Stimulated activated naive CD8-positive, alpha-beta T cell treated with anti-CD3 and anti-CD28 coated beads, Interleukin-15, Interleukin-2, amounts not matched to agents 100 U/mL and 50 U/mL, for 24 hours (primary cell): ENCODE measurements at regions not wholly inside any gene's neighbourhood (a gene's known extent, or its start where the extent isn't known, plus 50 kb on each side); places are given as distances from the start of the nearest gene placed in this dataset.

Experiments
- ATAC-seq: fragments of 150-1000 bp; cut with Tn5 transposase; one replicate; pipeline ENCODE4 v1.10.0; 2021
- DNase-seq: peaks from one replicate; pipeline ENCODE4 v3.0.0; 2021

DNA sequence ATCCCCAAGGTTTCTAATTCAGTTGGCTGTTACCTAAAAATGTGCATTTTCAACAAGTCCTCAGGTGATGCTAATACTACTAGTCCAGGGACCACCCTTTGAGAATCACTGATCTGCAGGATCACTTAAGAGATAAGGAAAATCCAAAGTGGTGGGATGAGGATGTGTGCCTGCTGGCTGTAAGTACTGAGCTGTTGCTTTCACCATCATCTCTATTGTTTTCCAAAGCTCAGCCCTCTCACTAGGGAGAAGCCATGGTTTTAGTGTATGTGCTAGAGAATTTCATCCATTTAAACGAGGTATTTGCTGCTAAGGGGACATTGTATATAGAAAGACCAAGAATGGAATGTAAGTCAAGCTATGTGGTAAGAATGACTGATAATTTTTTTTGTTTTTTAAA is 202.3 kb downstream of the KIF21A start:
- DNase-seq (no peak), ATAC-seq (no peak)

DNA sequence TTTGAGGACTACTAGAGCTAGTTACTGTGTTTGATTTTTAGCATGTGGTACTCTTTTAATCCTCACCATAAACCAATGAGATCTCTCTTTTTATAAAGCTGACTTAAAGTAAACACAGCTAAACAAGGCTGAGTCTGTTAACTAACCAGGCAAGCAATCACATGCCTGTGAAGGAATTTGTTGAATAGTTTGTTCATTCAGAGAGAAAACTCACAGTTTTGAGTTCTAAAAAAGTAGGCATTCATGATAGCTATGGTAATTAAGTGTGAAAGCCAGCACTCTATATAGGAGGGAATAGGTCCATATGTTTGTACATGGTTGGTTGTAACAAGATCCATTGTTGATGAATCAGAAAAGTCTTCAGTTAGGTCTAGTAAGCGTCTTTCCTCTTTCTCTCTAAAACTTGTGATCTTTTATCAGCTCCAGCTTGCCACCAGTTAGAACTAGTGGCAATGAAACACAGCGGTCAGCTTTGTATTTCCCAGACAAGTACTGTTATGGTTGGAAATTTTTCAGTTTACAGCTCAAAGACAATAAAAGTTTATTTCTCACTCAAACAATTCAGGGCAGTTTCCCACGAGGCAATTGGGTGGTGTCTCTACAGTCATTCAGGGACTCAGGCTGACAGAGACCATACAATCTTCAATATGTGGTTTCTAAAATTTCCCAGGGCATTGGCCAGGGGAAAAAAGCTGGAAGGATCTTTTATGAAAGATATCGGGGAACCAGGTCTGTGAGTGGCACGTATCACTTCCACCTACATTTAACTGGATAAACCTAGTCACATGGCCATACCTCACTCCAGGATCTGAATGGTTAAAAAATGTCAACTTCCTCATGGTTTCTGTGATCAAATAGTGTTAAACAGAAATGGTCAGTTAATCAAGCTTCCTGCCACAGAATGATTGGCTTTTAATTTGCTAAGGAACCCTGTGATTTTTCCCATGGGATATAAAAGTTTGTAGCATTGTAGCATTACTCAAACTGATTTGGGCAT is 203.1 kb downstream of the KIF21A start:
- DNase-seq (no peak), ATAC-seq (no peak)

DNA sequence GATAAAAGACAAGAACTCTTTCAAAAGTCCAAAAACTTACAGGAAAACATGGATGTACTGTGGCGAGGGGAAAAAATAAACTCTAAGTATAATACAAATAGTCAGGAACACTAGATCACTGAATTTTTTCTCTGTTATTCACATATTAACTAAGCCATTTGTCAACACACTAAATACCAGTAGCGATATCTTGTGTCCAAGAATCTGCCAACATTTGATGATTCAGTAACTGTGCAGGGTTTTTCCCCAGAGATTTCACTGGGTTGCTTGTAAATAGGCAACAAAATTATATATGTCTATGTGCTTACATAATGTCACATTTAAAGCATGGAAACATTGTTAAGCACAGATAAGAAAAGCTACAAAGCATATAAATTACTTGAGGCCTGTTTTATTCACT is 205.9 kb downstream of the KIF21A start:
- no peak for ATAC-seq
- no peak for DNase-seq

DNA sequence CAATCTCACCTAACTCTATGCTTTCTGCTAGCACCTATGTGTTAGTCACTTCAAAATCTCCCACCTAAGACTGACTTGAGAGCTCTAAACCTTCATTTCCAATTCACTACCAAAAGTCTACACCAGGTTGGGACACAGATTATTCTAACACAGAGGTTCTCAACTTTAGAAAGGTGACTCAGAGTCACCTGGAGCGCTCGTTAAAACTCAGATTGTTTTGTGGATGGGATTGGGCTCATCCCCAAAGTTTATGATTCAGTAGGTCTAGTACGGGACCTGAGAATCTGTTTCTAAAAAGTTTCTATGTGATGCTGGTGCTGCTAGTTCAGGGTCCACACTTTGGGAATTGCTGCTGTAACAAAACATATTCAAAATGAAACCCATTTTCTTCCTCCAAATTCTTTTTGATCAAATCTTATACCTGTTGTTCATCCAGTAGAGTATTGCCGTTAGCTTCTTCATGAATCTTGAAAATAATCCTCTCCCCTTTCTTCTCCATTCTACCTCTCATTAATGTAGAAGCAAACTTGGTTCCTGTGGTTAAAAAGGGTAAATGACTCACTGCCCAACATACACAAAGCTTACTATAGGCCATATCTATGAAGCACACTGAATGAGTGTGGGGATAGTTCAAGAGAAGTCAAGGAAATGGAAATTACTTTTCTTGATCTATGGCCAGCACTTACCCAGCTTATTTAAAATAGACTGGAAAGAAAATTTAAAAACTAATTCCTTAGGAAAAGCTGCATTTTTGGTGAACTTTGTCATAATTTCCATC is 206.7 kb downstream of the KIF21A start:
- ATAC-seq (no peak), DNase-seq (no peak)

DNA sequence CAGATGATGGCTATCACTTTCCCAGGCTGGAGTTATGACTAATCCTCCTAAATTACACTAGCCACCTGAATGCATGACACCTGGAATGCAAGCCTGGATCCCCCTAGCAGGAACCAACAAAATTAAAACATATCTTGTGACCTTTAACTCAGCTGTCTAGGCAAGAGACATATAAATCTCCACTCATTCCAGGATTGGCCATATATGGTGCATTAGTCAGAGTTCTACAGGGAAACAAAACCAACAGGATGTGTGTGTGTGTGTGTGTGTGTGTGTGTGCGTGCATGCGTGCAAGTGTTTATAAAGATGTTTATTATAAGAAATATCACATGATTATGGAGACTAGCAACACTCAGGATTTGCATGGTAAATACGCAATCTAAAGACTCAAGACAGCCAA is 212.8 kb downstream of the KIF21A start:
- DNase-seq (no peak), ATAC-seq (no peak)

DNA sequence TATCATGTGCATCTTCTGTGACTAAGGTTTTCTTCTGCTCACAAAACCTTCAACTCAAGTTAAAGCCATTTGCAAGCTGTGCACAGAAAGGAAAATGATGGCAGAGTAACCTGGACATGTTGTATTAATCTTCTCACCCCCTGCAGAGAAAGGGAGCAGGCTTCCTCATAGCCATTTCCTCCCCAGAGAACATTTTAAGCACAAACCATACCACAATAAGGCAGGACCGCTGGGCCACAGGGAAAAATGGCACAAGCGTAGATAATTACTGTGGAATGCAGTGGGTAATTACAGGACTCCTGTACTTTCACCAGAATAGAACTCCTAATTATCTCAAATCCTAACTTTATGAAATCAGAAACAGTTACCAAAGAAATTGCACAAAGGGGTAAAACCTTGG is 215.7 kb downstream of the KIF21A start:
- no peak for DNase-seq
- no peak for ATAC-seq

DNA sequence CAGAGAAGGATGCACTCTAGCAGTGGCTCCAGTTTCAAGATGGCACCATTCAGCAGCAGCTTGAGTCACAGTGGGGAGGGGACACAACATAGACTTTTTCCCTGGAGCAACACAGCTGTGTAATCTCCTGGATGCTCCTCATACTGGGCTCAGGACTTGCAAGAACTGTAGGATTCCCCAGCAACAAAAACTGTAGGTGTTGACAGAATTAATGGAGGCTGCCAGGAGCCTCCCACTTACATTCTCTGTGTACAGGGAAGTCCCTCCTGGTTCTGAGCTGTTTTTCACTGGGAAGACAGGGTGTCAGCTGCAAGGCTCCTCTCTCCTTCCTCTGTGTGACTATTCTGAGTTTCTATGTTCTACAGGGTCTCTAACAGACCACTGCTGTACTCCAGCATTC is 217.9 kb downstream of the KIF21A start:
- no peak for DNase-seq
- no peak for ATAC-seq

DNA sequence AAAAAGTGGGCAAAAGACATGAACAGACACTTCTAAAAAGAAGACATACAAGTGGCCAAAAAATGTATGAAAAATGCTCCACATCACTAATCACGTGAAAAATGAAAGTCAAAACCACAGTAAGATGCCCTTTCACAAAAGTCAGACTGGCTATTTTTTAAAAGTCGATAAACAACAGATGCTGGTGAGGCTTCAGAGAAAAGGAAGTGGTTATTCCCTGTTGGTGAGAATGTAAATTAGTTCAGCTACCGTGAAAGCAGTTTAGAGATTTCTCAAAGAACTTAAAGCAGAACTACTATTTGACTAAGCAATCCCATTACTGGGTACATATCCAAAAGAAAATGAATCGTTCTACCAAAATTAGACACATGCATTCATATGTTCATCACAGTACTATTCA is 237.0 kb downstream of the KIF21A start:
- no peak for DNase-seq
- ATAC-seq: no peak

DNA sequence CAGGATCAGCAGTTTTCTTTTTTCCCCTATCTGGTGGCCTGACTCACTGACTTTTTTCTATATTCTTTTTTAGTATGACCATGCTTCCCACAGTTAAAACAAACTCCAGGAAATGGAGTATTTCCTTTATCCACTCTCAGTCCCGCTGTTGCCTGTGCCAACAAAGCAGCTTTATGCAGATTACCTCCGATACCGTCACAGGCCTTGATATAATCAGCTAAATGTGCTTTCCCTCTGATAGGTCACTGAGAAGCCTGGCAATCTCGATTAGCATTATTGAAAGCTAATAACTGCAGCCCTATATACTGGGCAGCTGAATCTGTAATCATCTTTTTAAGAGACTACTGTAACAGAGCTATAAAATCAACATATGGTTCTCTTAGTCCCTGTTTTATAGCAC is 243.6 kb downstream of the KIF21A start:
- ATAC-seq: no peak
- no peak for DNase-seq

DNA sequence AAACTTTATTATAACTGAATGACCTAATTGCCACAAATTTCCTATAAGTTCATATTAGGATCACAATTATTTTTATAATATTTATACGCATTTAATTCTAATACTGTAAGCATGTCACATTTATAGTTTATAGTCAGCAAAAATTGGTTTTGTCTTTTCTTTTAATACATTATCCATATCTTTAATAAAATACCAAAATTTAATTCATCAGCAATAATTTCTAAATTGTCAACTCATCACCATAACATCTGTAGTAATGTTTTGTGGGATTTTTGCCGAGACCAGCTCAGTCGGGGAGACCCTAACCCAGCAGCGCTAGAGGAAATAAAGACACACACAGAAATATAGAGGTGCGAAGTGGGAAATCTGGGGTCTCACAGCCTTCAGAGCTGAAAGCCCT is 254.2 kb downstream of the KIF21A start:
- ATAC-seq (no peak), DNase-seq (no peak)

DNA sequence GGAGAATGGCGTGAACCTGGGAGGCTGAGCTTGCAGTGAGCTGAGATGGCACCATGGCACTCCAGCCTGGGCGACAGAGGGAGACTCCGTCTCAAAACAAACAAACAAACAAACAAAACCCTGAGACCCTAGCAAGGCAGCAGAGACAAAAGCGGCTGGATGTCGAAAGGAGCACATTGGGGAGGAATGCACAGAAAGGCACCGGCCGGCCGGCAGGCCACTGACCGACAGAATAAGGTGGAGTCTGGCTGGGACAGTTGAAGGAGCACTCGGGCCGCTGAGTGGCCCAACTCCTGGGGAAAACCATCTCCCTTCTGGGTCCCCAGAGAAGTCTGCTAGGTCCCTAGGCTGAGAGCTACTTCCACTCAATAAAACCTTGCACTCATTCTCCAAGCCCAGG is 256.2 kb downstream of the KIF21A start:
- DNase-seq: no peak
- no peak for ATAC-seq

DNA sequence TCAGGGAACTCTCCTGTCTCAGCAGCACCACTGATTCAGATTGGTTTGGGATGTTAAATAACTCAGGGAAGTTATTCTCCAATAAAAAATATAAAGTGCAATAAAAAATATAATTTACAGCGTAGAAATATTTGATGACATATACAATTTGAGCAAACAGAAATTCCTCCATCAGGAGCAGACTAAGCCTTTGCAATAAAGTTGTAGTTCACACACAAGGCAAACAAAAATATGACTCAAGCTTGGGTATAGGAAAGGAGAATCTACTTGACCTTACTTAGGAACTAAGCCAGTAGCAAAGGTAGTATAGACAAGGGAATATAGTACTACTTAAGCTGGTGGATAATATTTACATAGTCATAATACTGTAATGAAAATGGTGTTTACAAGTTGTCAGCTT is 264.1 kb downstream of the KIF21A start:
- DNase-seq: no peak
- no peak for ATAC-seq

DNA sequence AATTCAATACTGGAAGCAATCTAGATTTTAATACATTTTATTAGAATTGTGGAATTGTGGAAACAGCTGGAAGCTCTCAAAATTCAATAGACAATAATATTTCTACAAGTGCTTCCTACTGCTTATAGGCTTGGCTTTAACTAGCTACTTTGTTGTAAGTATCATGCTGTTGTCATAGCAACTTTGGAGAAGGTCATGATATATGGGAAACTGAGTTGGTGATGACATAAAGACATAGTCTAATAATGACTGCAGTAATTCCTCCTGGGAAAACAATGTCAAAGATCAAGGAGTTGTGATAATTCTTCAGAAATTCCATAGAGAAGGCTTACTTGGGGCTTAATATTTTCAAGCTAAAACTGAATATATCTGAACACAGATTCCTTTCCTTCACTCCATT is 266.6 kb downstream of the KIF21A start:
- DNase-seq (no peak), ATAC-seq (no peak)

DNA sequence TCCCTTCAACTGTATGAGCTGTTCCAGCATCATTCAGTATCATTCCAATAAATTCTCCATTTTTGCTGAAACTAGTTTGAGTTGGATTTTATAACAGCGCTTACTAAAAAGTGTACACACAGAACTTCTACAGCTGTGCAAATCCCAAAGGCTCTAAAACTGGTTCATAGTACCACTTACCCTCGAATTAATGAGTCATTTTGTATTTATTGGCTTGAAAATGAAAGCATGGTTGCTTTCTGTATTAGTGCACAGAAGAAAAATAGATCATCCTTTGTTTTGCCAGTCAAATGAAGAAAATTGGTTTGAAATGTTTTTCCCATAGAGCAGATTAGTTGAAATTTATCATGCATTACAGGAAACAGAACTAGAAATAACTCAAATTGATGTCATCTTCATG is 268.3 kb upstream of the CPNE8 start:
- ATAC-seq (no peak), DNase-seq (no peak)

DNA sequence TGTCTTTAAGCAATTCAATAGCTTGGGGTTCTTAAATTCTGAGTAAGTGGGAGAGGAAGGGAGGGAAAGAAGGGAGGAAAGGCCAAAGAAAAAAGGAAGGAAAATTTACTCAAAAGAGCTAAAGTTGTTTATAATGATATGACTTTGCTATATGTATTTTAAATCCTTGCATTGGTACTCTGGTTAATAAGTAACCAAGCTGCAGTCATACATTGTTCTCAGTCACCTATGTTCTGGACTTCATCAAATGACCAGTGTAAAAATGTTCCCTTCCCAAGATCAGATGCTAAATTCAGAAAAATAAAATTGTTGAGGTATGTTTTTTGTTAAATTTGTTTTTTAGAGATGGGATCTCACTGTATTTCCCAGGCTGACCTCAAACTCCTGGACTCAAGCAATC is 259.9 kb upstream of the CPNE8 start:
- ATAC-seq: no peak
- DNase-seq: no peak

DNA sequence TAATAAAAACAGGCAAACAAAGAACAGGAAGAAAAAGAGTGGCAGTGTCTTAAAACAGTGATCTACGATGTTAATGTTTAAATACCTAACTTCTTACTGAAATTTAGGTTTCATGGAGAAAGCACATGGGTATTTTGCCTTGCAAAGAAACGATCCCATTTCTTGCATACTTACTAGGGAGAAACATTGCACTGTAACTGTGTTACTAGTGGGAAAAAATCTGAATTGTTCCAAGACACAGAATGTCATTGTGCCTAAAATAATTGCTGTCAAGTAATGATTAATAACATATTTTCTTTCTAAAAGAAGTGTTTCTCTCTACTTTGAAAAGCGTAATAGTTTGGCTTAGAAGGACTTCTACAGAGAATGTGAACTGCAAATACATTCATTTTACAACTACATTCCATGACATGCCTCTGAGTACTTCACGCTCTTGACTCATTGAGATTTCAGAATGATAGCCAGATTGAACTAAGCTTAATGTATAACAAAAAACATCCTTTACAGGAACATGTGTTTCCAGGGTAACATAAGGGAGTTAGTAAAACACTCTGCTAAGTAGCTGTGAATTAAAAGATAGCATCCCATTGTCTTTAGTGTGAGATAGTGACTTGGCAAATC is 256.2 kb upstream of the CPNE8 start:
- ATAC-seq (no peak), DNase-seq (no peak)

DNA sequence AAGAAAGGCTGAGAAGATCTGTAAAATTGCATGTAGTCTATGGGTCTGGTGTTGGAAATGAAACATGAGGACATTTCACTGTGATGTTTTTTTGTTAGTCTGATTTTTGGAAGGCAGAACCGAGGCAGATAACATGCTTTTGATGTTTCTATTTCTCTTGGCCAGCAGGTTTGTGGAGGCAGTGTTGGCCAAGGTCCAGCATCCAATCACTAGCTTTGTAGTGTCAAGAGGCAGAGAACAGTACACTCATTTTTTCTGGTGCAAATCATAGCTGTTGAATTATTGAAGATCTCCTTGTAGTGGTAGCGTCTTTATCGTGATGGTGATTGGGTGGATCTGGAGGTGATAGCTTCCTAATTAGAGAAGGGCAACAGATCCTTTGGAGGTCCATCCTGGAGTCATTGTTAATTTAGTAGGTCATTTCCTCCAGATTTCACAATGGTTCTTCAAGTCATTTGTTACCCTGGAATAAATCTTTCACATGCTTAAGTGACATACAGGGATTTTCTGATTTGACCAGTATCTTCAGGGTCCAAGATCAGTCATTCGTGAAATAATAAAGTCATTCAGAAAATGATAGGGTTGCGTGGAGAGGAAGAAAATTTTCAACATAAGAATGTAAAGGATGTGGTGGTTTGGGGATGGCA is 252.4 kb upstream of the CPNE8 start:
- no peak for ATAC-seq
- no peak for DNase-seq

DNA sequence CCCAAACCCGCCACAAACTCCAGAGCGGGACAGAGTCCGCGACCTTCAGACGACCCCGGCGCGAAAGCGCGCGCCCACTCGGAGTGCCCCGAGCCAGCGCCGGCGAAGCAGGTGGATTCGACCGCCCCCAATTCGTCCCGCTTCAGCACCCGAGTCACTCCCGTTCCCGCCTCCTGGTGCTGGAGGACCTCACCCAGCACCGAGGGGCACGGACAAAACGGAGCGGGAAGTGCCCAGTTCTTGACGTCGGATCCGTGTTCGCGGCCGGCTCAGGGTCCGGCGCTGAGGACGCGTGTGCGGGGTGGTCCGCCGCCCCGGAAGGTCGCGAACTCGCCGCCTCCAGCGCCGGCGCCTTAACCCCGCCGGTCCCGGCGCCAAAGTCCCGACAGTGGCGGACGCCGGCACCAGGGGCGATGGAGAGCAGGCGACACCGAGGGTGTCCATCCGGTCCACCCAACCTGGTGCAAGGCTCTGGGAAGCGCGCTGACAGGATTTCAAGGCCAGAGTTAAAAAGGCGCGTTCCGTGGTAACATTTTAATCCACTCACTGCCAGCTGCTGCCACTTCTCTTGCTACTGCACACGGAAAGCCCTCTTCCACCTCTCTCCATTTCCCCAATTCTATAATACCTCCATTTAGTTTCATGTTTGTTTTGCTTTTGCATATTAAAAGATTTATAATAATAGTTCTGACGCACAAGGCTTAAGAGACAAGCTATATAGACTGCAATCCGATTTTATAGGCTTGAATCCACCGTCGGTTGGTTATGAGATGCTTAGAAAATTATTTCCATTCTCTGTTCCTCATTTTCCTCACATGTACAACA is 240.0 kb upstream of the CPNE8 start:
- ATAC-seq (peak; percentile 69), DNase-seq (peak; percentile 62)

DNA sequence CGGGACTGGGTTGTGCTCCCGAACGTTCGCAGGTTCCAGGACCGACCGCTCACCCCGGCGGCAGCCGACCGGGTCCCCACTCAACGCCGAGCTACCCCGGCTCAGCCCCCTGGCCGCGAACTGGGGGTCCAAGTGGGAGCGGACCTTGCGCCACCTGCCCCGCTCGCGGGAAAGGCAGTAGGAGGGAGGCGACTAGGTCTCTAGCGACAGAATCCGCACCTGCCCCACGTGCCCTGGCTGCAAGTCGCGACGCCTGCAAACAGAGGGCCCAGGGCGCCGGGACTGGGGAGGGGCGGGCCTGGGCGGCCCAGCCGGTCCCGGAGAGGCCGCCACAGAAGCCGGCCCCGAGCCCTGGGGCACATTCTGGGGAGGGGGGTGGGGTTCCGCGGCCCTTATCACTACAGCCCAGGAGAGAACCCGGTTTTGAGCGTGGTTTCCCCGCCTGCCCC is 239.2 kb upstream of the CPNE8 start:
- no peak for DNase-seq
- ATAC-seq: no peak

DNA sequence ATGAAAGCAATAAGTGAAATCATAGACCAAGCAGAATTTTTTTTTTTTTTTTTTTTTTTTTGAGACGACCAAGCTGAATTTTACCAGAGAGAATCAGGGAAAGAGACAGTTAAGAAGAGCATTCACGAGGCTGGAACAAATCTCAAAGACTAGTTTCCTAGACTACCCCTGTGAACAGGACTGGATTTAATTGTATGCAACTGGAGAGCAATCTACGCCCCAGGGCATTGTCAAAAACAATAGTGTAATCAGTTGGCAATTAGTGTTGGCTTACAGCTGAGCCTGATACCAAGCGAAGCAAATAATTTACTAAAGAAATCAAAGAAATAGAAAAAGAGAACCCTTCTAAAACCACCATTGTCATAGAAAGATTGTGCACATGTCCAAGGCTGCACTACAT is 232.9 kb upstream of the CPNE8 start:
- ATAC-seq (no peak), DNase-seq (no peak)

DNA sequence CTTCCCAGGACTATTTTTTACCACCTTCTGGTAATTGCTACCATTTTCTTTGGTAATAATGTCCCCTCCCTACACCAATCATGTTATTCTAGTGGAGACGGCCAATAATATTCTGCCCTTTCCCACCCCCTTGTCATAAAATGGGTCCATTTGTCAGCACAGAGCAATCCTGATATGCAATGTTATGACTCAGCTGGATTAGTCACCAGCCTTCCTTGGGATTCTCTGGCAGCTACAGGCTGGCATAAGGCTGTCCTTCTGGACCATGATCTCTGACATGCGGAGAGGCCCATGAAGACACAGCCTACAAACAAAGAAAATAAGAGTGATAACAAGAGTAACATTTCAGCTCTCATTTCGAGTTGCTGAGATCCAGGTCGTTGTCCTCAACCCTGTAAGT is 222.0 kb upstream of the CPNE8 start:
- ATAC-seq: no peak

DNA sequence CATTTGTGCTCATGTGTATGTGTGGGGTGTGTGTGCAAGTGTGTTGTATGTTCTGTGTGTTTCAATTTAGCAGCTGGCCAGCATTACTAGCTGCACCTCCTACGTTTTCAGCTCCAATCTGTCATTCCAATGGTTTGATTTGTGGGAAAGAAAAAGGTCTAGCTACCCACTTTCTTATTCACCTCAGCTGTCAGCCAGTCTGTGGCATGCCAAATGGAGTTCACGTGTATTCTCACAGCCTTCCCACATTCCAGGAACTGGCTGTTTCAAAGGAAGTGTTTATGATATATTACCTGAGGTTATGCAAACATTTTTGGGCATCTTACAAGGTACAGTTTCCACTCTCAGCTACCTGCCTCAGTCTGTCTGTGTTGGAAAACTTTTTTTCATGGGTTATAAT is 220.2 kb upstream of the CPNE8 start:
- DNase-seq (no peak), ATAC-seq (no peak)

More for the DNA sequence above, 222.0 kb upstream of the CPNE8 start:
- DNase-seq: no peak
